ENCODE measurements at regions not wholly inside any gene's neighbourhood (a gene's known extent, or its start where the extent isn't known, plus 50 kb on each side); places are given as distances from the start of the nearest gene placed in this dataset.

DNA sequence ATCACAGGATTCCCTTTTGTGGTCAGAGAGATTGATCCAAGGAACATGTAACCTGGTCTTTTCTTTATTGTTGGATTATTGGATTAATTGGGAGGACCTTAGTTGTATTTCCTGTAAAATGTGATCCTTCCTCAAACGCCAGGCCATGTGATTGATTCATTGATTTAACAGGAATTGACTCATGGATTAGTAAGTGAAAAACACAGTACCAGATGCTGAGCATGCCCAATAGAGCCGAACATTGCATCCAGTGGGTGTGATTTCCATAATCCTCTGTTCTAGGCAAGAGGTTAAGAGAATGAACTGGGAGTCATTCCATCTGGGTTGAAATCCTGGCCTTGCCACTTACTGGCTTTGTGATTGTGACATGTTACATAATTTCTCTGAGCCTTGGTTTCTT is 522.3 kb downstream of the MAT2B start:
- TF ChIP-seq, protein P1, sequence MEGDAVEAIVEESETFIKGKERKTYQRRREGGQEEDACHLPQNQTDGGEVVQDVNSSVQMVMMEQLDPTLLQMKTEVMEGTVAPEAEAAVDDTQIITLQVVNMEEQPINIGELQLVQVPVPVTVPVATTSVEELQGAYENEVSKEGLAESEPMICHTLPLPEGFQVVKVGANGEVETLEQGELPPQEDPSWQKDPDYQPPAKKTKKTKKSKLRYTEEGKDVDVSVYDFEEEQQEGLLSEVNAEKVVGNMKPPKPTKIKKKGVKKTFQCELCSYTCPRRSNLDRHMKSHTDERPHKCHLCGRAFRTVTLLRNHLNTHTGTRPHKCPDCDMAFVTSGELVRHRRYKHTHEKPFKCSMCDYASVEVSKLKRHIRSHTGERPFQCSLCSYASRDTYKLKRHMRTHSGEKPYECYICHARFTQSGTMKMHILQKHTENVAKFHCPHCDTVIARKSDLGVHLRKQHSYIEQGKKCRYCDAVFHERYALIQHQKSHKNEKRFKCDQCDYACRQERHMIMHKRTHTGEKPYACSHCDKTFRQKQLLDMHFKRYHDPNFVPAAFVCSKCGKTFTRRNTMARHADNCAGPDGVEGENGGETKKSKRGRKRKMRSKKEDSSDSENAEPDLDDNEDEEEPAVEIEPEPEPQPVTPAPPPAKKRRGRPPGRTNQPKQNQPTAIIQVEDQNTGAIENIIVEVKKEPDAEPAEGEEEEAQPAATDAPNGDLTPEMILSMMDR (IDR thresholded peaks at IDR 0.05; ENCODE audit: low read depth, low read length, missing control alignments), result no peak
- H3K4me3 ChIP-seq (ENCODE audit: low read depth, low read length), result no peak overlapping the region
- no peak for DNase-seq (ENCODE audit: low read depth)

DNA sequence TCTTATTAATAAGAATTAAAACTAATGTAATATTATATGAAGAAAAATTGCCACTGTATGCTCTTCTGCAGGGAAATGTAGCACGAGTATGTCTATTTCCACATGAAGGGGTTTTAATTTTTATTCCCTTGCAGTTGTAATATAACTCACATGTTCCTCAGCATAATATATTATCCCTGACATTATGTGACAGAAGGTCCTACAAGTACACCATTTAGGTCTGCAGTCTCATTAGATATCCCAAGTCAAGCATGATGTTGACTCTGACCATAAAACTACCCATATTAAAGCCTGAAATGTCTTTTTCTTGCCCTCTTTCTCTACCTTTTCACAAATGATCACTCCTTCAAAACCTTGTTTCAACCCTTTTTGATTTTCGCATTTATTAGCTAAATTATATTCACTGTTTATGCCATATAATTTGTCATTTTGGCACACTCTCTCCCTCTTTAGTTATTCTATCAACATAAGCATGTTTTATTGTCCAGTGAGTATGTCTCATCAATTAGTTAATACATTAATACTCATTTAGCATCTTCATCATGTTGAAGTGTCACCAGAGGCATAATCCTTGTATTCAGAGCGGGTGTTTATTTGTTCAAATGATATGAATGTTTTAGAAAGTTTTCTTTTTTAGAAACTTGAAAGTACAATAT is 532.8 kb downstream of the MAT2B start:
- no peak for DNase-seq (ENCODE audit: low read depth)
- TF ChIP-seq, protein P1 (IDR thresholded peaks at IDR 0.05; ENCODE audit: low read depth, low read length, missing control alignments), result no peak
- no peak overlapping the region for H3K4me3 ChIP-seq (ENCODE audit: low read depth, low read length)

DNA sequence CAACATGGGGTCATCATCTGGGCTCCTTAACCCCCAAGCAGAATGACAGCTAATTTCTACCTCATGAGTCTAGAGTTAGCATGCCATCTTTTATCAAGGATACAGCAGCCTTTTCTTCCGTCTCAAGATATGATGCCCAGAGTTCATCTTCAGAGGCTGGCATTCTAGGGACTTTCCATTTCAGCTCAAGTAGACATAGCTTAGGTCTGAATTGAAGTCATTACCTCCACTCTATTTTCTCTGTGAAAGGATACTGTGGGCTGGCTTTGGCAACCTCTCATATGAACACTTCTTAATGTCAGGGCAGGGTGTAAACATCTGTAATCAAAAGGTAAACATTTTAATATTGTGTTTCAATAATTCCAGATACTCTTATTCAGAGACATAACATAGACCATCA is 535.7 kb downstream of the MAT2B start:
- no peak overlapping the region for H3K4me3 ChIP-seq (ENCODE audit: low read depth, low read length)
- TF ChIP-seq, protein P1 (IDR thresholded peaks at IDR 0.05; ENCODE audit: low read depth, low read length, missing control alignments), result no peak
- no peak for DNase-seq (ENCODE audit: low read depth)

DNA sequence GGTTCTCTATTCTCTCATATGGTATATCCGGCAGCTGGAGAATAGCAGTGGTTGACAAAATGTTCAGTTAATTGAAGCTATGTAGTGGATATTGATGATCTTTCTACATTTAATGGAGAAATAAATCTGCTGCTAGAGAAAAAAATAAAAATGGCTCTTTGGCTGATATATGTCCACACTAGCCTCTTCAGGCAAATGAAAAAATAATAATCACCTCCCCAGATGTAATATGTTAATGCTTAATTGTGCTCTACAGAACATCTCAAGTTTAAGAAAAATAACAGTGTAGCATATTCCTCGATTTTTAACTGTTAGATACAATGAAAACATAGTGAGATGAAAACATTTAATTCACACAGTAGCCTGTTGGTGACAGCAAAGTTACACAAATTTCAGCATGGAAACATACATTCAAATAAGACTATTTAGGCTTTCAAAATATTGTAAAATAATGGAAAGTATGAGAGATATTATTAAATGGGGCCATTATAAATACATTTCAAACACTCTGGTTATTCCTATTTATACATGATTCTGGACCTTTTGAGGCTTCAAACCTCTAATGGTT is 543.0 kb downstream of the MAT2B start:
- TF ChIP-seq, protein P1 (IDR thresholded peaks at IDR 0.05; ENCODE audit: low read depth, low read length, missing control alignments), result no peak
- DNase-seq (ENCODE audit: low read depth), result no peak
- H3K4me3 ChIP-seq (ENCODE audit: low read depth, low read length), result no peak overlapping the region

DNA sequence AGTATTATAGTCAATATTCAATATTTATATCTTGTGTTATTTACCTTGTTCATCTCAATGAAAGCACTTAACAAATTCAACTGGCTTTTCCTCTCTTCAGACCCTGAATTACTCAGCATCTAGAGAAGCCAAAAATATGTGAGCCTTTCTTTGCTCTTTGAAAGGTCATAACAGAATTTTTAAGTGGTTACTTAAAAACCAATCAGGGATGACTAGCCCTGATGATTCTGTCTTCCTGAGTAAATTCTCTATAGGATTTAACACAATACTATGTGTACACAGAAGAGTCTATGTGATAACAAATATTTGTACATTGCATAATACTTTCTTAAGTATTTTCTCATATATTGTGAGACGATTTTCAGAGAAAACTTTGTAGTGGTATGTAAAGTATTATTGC is 546.3 kb downstream of the MAT2B start:
- DNase-seq (ENCODE audit: low read depth), result no peak
- TF ChIP-seq, protein P1 (IDR thresholded peaks at IDR 0.05; ENCODE audit: low read depth, low read length, missing control alignments), result no peak
- no peak overlapping the region for H3K4me3 ChIP-seq (ENCODE audit: low read depth, low read length)

DNA sequence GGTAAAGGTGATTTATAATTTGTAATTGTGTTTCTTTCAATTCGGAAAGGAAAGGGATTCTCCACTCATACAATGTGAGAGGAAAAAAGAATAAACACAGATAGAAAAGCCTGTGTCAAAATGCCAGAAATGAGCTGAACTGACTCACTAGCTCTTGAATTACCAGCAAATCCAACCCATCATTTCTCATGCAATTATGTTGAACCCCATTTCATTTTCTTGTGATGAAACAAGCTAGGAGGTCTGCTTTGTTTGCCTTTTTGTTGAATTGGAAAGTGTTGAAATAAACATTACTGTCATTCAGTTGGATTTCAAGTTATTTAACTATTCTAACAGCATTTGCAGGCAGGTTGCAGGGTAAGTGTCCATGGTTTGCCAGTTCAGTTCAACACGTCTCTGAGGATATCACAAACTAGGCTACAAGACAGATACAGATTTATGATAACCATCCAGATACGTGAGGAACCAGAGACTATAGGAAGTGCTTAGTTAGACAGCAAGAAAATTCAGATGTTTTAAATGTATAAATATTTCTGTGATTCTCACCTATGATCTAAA is 547.2 kb downstream of the MAT2B start:
- H3K4me3 ChIP-seq (ENCODE audit: low read depth, low read length), result no peak overlapping the region
- no peak for DNase-seq (ENCODE audit: low read depth)
- TF ChIP-seq, protein P1 (IDR thresholded peaks at IDR 0.05; ENCODE audit: low read depth, low read length, missing control alignments), result no peak

DNA sequence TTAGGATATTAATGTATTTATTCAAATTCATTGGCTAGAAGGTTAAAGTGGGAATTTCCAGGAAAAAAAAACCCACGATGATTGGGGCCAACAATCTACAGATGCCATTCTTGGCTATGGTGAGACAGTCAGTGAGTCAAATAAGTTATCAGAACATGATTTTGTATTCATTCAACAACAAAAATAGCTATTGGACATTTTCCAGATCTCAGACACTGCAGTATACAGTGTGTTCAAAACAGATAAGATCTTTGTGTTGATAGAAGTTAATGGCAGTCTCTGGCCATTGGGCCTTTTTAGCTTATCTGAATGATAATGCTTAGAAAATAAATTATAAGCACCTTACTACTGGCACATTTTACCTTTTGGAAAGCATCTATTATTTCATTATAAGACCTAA is 547.7 kb downstream of the MAT2B start:
- DNase-seq (ENCODE audit: low read depth), result no peak
- no peak overlapping the region for H3K4me3 ChIP-seq (ENCODE audit: low read depth, low read length)
- TF ChIP-seq, protein P1 (IDR thresholded peaks at IDR 0.05; ENCODE audit: low read depth, low read length, missing control alignments), result no peak

Measured in GM12864 (cell line).